GM12872 (cell line): ENCODE measurements at regions not wholly inside any gene's neighbourhood (a gene's known extent, or its start where the extent isn't known, plus 50 kb on each side); places are given as distances from the start of the nearest gene placed in this dataset.

Experiments used
- TF ChIP-seq, protein P1 (sequence below): IDR thresholded peaks from 3 replicates; pipeline ENCODE4 v1.5.1; 2011; ENCODE audit warnings: low read depth, mild to moderate bottlenecking, low read length, moderate library complexity; ENCODE audit not compliant: insufficient read depth

DNA sequence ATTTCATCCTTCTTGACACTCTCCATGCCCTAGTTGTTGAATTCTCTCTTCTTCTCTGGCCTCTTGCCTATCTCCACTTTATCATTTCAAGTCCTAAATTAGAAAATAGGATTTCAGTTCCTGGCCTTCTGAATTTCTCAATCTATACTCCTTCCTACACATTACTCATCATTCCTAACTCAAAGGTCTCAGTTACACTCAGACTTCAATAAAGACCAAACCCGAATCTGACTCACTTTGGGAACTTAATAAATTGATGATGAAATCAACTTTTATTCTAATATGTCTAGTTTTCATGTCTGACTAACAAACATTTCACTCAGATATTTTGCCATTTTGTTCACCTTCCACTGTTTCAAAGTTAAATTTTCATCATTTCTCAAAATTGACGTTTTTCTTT is 113.6 kb upstream of the TSLP start:
- TF ChIP-seq, protein P1, sequence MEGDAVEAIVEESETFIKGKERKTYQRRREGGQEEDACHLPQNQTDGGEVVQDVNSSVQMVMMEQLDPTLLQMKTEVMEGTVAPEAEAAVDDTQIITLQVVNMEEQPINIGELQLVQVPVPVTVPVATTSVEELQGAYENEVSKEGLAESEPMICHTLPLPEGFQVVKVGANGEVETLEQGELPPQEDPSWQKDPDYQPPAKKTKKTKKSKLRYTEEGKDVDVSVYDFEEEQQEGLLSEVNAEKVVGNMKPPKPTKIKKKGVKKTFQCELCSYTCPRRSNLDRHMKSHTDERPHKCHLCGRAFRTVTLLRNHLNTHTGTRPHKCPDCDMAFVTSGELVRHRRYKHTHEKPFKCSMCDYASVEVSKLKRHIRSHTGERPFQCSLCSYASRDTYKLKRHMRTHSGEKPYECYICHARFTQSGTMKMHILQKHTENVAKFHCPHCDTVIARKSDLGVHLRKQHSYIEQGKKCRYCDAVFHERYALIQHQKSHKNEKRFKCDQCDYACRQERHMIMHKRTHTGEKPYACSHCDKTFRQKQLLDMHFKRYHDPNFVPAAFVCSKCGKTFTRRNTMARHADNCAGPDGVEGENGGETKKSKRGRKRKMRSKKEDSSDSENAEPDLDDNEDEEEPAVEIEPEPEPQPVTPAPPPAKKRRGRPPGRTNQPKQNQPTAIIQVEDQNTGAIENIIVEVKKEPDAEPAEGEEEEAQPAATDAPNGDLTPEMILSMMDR = no peak

DNA sequence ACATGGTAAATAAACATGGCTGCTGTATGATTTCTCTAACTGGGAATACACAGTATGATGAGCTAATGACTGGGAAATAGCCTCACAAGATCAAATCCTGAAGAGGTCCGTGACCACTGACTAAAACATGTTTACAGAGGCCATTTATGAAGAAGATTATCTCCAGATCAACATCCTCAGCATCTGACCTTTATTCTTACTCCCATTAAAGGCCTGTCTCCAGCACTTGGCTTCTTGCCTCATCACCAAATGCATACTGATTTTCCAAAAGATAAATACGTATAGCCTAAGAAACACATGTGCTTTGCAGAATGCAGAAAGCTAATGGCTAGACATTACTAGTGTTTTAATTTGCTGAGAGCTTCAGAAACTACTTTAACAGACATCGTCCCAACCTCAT is 108.0 kb upstream of the TSLP start:
- TF ChIP-seq, protein P1 = no peak

DNA sequence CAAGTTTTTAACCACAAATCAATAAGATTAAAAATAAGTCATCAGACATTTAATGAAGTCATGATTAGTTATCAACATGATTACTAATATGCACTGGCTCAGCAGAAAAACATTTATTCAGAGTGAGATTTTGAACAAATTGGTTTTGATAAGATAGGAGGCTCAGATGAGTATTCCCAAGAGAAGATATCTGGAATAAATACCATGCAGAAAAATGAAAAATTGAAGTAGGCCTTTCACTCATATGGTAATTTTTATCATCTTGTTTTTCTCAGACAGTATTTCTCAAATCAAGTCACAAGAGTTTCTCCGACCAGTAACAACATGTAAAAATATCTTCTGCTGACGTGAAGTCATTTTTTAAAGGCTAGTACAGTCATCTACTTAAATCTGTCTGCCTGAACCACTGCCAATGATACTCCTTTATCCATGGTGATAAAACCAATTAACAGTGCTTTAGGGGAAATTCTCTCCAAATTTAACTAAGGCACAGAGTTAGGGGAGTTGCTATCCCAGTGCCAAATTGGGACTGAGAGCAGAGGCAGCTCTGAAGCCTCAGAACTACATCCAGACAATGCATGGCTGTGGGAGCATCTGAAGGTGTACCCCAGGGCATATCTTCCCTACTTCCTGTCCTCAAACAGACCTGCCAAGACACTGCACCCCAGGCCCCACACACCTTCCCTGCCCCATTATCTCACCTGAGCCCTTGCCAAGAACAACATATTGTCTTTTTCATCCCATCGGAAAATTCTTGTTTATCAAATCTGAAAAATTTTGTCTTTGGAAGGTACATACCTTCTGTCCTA is 105.5 kb upstream of the TSLP start:
- TF ChIP-seq, protein P1 = no peak

DNA sequence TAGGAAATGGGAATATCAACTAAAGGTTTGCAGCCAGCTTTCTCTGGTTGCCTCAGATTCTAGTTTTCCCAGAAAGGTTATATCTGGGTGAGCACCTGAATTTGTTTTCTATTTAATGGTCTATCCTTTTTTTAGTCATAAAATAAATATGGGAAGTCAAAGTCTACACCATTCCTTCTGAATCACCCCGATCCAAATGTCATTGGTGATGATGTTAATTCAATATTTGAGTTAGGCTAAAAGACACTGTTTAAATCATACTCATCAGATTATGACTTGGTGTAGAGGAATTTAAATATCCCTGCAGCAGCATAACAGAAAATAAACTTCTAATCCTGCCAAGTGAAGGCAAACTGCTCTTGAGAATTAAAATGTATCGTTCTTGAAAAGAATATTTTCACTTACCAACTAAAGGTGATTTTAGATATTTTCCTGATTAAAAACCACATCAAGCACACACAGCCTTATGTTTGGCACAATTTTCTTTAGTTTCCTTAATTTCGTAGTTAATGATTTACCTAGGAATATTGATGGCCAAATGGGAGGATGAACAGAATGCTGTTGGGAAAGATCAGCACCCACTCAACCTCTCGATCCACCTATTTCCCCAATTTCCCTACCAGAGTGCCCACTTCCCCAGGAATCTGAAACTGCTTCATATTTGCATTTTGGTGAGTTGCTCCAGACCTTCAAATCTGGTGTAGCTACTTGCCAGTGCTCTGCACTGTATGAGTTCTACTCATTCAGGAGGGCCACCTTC is 103.1 kb upstream of the TSLP start:
- TF ChIP-seq, protein P1 = no peak

DNA sequence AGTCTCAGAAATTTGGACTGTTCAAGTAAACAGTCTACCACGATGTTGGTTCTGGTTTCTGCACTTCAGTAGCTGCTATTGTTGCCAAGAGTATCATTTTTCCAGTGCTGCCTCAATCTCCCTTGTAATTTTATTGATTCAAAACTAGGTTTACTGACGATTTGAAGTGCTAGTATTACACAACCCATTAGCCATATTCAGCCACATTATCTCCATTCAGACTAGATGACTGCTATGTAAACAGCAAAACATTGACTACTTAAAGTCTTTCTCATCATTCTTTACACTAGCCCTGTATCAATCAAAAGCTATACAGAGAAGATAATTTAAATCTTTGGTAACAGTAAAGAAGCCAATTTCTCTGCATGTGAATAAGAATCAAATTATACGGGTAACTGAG is 102.0 kb upstream of the TSLP start:
- TF ChIP-seq, protein P1 = no peak

DNA sequence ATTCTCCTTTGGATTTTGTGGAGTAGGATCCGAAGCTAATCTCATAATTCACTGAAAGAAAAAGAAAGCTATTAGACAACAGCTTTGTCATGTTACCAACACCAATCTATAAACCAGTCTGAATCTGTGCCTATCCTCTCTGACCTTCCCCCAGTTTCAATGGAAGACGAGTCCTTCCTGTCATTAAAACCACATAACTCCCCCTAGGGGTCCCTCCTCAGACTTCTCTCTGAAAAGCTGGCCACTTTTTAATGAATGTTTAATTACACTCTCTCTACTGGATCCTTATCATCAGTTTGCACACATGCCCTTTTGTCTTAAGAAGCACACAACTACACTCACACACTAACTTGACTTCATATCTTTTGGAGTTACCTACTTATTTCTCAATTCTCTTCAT is 98.0 kb upstream of the TSLP start:
- TF ChIP-seq, protein P1 = no peak

DNA sequence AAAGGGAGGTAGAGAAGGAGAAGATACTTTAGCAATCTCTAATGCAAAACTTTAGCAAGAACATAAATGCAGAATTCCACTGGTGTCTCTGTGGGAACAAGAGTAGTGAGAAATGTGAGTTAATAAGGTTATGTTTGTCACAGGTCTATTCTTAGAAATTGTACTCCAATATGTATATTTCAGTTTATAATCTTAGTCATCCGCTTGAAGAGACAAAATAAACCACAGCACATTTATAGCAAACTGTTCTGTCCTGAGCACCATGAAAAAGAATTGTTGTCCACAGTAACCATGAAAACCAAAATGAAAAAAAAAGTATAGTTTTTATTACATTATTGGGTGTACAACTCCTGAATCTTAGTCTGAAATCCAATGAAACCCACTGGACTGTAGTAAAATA is 93.6 kb upstream of the TSLP start:
- TF ChIP-seq, protein P1 = no peak
